ENCODE measurements at regions not wholly inside any gene's neighbourhood (a gene's known extent, or its start where the extent isn't known, plus 50 kb on each side); places are given as distances from the start of the nearest gene placed in this dataset.

DNA sequence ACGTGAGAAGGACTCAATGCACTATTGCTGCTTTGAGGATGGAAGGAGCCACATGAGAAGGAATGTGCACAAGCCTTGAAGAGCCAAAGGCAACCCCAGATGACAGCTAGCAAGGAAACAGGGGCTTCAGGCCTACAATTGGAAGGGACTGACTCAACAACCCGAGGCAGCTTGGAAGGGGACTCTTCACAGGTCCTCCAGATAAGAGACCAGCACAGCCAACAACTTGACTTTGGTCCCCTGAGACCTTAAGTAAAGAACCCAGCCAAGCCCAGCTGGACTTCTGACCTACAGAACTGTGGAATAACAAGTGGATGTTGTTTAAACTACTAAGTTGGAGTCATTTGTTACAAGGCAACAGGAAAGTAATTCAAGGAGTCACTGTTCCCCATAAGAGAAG lies 277.2 kb downstream of the SUCLG1 start:
- TF ChIP-seq, protein P1, sequence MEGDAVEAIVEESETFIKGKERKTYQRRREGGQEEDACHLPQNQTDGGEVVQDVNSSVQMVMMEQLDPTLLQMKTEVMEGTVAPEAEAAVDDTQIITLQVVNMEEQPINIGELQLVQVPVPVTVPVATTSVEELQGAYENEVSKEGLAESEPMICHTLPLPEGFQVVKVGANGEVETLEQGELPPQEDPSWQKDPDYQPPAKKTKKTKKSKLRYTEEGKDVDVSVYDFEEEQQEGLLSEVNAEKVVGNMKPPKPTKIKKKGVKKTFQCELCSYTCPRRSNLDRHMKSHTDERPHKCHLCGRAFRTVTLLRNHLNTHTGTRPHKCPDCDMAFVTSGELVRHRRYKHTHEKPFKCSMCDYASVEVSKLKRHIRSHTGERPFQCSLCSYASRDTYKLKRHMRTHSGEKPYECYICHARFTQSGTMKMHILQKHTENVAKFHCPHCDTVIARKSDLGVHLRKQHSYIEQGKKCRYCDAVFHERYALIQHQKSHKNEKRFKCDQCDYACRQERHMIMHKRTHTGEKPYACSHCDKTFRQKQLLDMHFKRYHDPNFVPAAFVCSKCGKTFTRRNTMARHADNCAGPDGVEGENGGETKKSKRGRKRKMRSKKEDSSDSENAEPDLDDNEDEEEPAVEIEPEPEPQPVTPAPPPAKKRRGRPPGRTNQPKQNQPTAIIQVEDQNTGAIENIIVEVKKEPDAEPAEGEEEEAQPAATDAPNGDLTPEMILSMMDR (IDR thresholded peaks at IDR 0.05; ENCODE audit: poor library complexity), result no peak
- no peak for TF ChIP-seq EZH2 (IDR thresholded peaks at IDR 0.05; ENCODE audit: borderline replicate concordance)
